Stimulated activated naive CD8-positive, alpha-beta T cell treated with anti-CD3 and anti-CD28 coated beads, Interleukin-15, Interleukin-2, amounts not matched to agents 100 ng/mL and 50 ng/mL, for 24 hours (primary cell): ENCODE measurements at regions not wholly inside any gene's neighbourhood (a gene's known extent, or its start where the extent isn't known, plus 50 kb on each side); places are given as distances from the start of the nearest gene placed in this dataset.

Experiments used
- H3K27ac Mint-ChIP-seq: one replicate; pipeline ENCODE4 v1.8.0; 2021; ENCODE audit warnings: mild to moderate bottlenecking, mixed read lengths
- H3K27me3 Mint-ChIP-seq: one replicate; pipeline ENCODE4 v1.8.0; 2021; ENCODE audit warnings: mixed read lengths
- H3K36me3 Mint-ChIP-seq: one replicate; pipeline ENCODE4 v1.8.0; 2021; ENCODE audit warnings: low read depth, mixed read lengths
- H3K4me1 Mint-ChIP-seq: one replicate; pipeline ENCODE4 v1.8.0; 2021; ENCODE audit warnings: low read depth, mixed read lengths
- H3K4me3 Mint-ChIP-seq: one replicate; pipeline ENCODE4 v1.8.0; 2021; ENCODE audit warnings: mild to moderate bottlenecking, mixed read lengths
- H3K9me3 Mint-ChIP-seq: one replicate; pipeline ENCODE4 v1.8.0; 2021; ENCODE audit warnings: mixed read lengths

GRCh38 chr3:178042376-178042775, 493.9 kb upstream of the KCNMB2 start:
- H3K27ac Mint-ChIP-seq, result no peak overlapping the region
- H3K4me1 Mint-ChIP-seq, result no peaks in the 10 kb centered on the region
- H3K4me3 Mint-ChIP-seq, result no peak overlapping the region
- H3K36me3 Mint-ChIP-seq, result no peaks in the 10 kb centered on the region
- H3K9me3 Mint-ChIP-seq, result no peaks in the 10 kb centered on the region
- no peaks in the 10 kb centered on the region for H3K27me3 Mint-ChIP-seq

GRCh38 chr3:178043084-178043483, 493.2 kb upstream of the KCNMB2 start:
- Mint-ChIP-seq H3K36me3 (no peaks in the 10 kb centered on the region), H3K4me3 (no peak overlapping the region), H3K27ac (no peak overlapping the region), H3K27me3 (no peaks in the 10 kb centered on the region), H3K4me1 (no peaks in the 10 kb centered on the region), H3K9me3 (no peaks in the 10 kb centered on the region)

- Mint-ChIP-seq H3K36me3 (no peaks in the 10 kb centered on the region), H3K27ac (no peak overlapping the region), H3K4me1 (no peaks in the 10 kb centered on the region), H3K4me3 (no peak overlapping the region), H3K9me3 (no peaks in the 10 kb centered on the region), H3K27me3 (no peaks in the 10 kb centered on the region)
Measured at GRCh38 chr3:178044320-178044719, 491.9 kb upstream of the KCNMB2 start.

GRCh38 chr3:178047496-178047895, 488.7 kb upstream of the KCNMB2 start:
- H3K4me3 Mint-ChIP-seq, result no peak overlapping the region
- no peaks in the 10 kb centered on the region for H3K4me1 Mint-ChIP-seq
- no peaks in the 10 kb centered on the region for H3K9me3 Mint-ChIP-seq
- H3K27me3 Mint-ChIP-seq, result no peaks in the 10 kb centered on the region
- H3K27ac Mint-ChIP-seq, result no peak overlapping the region
- H3K36me3 Mint-ChIP-seq, result no peaks in the 10 kb centered on the region

- no peaks in the 10 kb centered on the region for H3K27me3 Mint-ChIP-seq
- H3K36me3 Mint-ChIP-seq, result no peaks in the 10 kb centered on the region
- H3K4me1 Mint-ChIP-seq, result no peaks in the 10 kb centered on the region
- H3K27ac Mint-ChIP-seq, result no peak overlapping the region
- H3K9me3 Mint-ChIP-seq, result no peaks in the 10 kb centered on the region
- H3K4me3 Mint-ChIP-seq, result no peak overlapping the region
Measured at GRCh38 chr3:178048768-178049167, 487.5 kb upstream of the KCNMB2 start.

GRCh38 chr3:178054471-178054870, 481.8 kb upstream of the KCNMB2 start:
- Mint-ChIP-seq H3K27ac (no peak overlapping the region), H3K36me3 (no peaks in the 10 kb centered on the region), H3K4me1 (peaks cover 8% of the 10 kb centered on the region), H3K9me3 (no peaks in the 10 kb centered on the region), H3K27me3 (no peaks in the 10 kb centered on the region), H3K4me3 (no peak overlapping the region)

- no peaks in the 10 kb centered on the region for H3K27me3 Mint-ChIP-seq
- no peak overlapping the region for H3K4me3 Mint-ChIP-seq
- H3K27ac Mint-ChIP-seq, result no peak overlapping the region
- H3K4me1 Mint-ChIP-seq, result peaks cover 8% of the 10 kb centered on the region
- H3K36me3 Mint-ChIP-seq, result no peaks in the 10 kb centered on the region
- H3K9me3 Mint-ChIP-seq, result no peaks in the 10 kb centered on the region
Measured at GRCh38 chr3:178055939-178056338, 480.3 kb upstream of the KCNMB2 start.

GRCh38 chr3:178056868-178057267, 479.4 kb upstream of the KCNMB2 start:
- Mint-ChIP-seq H3K27me3 (no peaks in the 10 kb centered on the region), H3K36me3 (no peaks in the 10 kb centered on the region), H3K4me1 (peaks cover 8% of the 10 kb centered on the region), H3K27ac (no peak overlapping the region), H3K9me3 (no peaks in the 10 kb centered on the region), H3K4me3 (no peak overlapping the region)

GRCh38 chr3:178058629-178059028, 477.6 kb upstream of the KCNMB2 start:
- H3K4me3 Mint-ChIP-seq, result no peak overlapping the region
- no peaks in the 10 kb centered on the region for H3K9me3 Mint-ChIP-seq
- no peak overlapping the region for H3K27ac Mint-ChIP-seq
- H3K27me3 Mint-ChIP-seq, result no peaks in the 10 kb centered on the region
- no peaks in the 10 kb centered on the region for H3K36me3 Mint-ChIP-seq
- peaks cover 8% of the 10 kb centered on the region for H3K4me1 Mint-ChIP-seq

GRCh38 chr3:178059119-178059518, 477.1 kb upstream of the KCNMB2 start:
- Mint-ChIP-seq H3K4me1 (peaks cover 8% of the 10 kb centered on the region), H3K36me3 (no peaks in the 10 kb centered on the region), H3K27me3 (no peaks in the 10 kb centered on the region), H3K27ac (no peak overlapping the region), H3K9me3 (no peaks in the 10 kb centered on the region), H3K4me3 (no peak overlapping the region)

- H3K9me3 Mint-ChIP-seq, result no peaks in the 10 kb centered on the region
- no peak overlapping the region for H3K4me3 Mint-ChIP-seq
- no peaks in the 10 kb centered on the region for H3K27me3 Mint-ChIP-seq
- no peak overlapping the region for H3K27ac Mint-ChIP-seq
- H3K4me1 Mint-ChIP-seq, result peaks cover under 1% of the 10 kb centered on the region
- H3K36me3 Mint-ChIP-seq, result no peaks in the 10 kb centered on the region
Measured at GRCh38 chr3:178059836-178060235, 476.4 kb upstream of the KCNMB2 start.

- no peaks in the 10 kb centered on the region for H3K9me3 Mint-ChIP-seq
- H3K27me3 Mint-ChIP-seq, result no peaks in the 10 kb centered on the region
- H3K4me1 Mint-ChIP-seq, result no peaks in the 10 kb centered on the region
- H3K36me3 Mint-ChIP-seq, result no peaks in the 10 kb centered on the region
- no peak overlapping the region for H3K27ac Mint-ChIP-seq
- H3K4me3 Mint-ChIP-seq, result no peak overlapping the region
Measured at GRCh38 chr3:178060407-178060806, 475.8 kb upstream of the KCNMB2 start.

GRCh38 chr3:178062126-178062525, 474.1 kb upstream of the KCNMB2 start:
- no peaks in the 10 kb centered on the region for H3K27me3 Mint-ChIP-seq
- H3K36me3 Mint-ChIP-seq, result no peaks in the 10 kb centered on the region
- no peak overlapping the region for H3K27ac Mint-ChIP-seq

GRCh38 chr3:178063461-178063860, 472.8 kb upstream of the KCNMB2 start:
- no peaks in the 10 kb centered on the region for H3K27me3 Mint-ChIP-seq
- H3K4me3 Mint-ChIP-seq, result no peak overlapping the region
- no peaks in the 10 kb centered on the region for H3K9me3 Mint-ChIP-seq
- no peaks in the 10 kb centered on the region for H3K4me1 Mint-ChIP-seq
- H3K27ac Mint-ChIP-seq, result no peak overlapping the region
- H3K36me3 Mint-ChIP-seq, result no peaks in the 10 kb centered on the region

More at GRCh38 chr3:178062126-178062525, 474.1 kb upstream of the KCNMB2 start:
- H3K4me1 Mint-ChIP-seq, result no peaks in the 10 kb centered on the region
- no peaks in the 10 kb centered on the region for H3K9me3 Mint-ChIP-seq
- H3K4me3 Mint-ChIP-seq, result no peak overlapping the region

- Mint-ChIP-seq H3K27ac (no peak overlapping the region), H3K4me1 (no peaks in the 10 kb centered on the region), H3K4me3 (no peak overlapping the region), H3K9me3 (no peaks in the 10 kb centered on the region), H3K36me3 (no peaks in the 10 kb centered on the region), H3K27me3 (no peaks in the 10 kb centered on the region)
Measured at GRCh38 chr3:178067721-178068120, 468.5 kb upstream of the KCNMB2 start.

- H3K27ac Mint-ChIP-seq, result no peak overlapping the region
- no peaks in the 10 kb centered on the region for H3K36me3 Mint-ChIP-seq
- peaks cover 7% of the 10 kb centered on the region for H3K4me1 Mint-ChIP-seq
- H3K27me3 Mint-ChIP-seq, result no peaks in the 10 kb centered on the region
- no peak overlapping the region for H3K4me3 Mint-ChIP-seq
- no peaks in the 10 kb centered on the region for H3K9me3 Mint-ChIP-seq
Measured at GRCh38 chr3:178072391-178073305, 463.6 kb upstream of the KCNMB2 start.
